Cardiac muscle cell (in vitro differentiated cells and primary cell): ENCODE measurements at regions not wholly inside any gene's neighbourhood (a gene's known extent, or its start where the extent isn't known, plus 50 kb on each side); places are given as distances from the start of the nearest gene placed in this dataset.

Experiments used
- DNase-seq, 2 donors: peaks; one replicate each; pipeline versions ENCODE4 v3.0.0 to v3.0.0-alpha.2; 2010 to 2017; ENCODE audit warnings: low read depth in 1 of 2, low spot score in 1 of 2
- H3K27ac ChIP-seq: fragments of 200-600 bp; sonication (generic); 2 replicates; pipeline ENCODE4 v1.5.1; 2016
- H3K27me3 ChIP-seq: fragments of 200-600 bp; sonication (generic); 2 replicates; pipeline ENCODE4 v1.6.0; 2016; ENCODE audit warnings: control low read depth
- H3K36me3 ChIP-seq: fragments of 200-600 bp; sonication (generic); 2 replicates; pipeline ENCODE4 v1.5.1; 2016; ENCODE audit warnings: control low read depth
- H3K4me1 ChIP-seq: fragments of 200-600 bp; sonication (generic); 2 replicates; pipeline ENCODE4 v1.8.1; 2017; ENCODE audit warnings: low read depth, mild to moderate bottlenecking, mixed run types
- H3K4me3 ChIP-seq: fragments of 200-600 bp; sonication (generic); 2 replicates; pipeline ENCODE4 v1.5.1; 2016; ENCODE audit warnings: mild to moderate bottlenecking
- H3K9me3 ChIP-seq: fragments of 200-600 bp; sonication (generic); 2 replicates; pipeline ENCODE4 v1.5.1; 2017; ENCODE audit warnings: low read depth, mild to moderate bottlenecking, control low read depth
- TF ChIP-seq, protein P1 (sequence below): IDR thresholded peaks from 2 replicates; pipeline ENCODE4 v1.5.1; 2012; ENCODE audit warnings: low read depth, mild to moderate bottlenecking, low read length

DNA sequence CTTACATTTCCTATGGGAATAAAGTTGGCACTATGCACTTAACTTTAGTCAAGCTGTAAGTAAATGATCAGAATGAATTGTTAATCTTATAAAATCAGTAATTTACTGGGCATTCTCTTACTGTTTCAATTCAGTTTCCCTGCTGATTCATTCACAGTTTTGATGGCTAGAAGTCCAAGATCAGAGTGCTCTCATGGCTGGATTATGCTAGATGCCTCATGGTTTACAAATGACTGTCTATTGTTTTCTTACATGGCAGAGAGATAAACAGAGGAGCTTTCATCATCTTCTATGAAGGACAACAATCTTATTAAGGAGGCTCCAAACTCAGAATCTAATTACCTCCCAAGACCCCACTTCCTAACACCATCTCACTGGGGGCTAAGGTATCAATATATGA, 135.1 kb upstream of the CARD18 start:
- Histone ChIP-seq H3K4me3 (no peak overlapping the region), H3K36me3 (no peaks in the 10 kb centered on the region), H3K4me1 (peaks cover 9% of the 10 kb centered on the region), H3K9me3 (no peaks in the 10 kb centered on the region), H3K27me3 (no peaks in the 10 kb centered on the region), H3K27ac (no peak overlapping the region)
- TF ChIP-seq, protein P1, sequence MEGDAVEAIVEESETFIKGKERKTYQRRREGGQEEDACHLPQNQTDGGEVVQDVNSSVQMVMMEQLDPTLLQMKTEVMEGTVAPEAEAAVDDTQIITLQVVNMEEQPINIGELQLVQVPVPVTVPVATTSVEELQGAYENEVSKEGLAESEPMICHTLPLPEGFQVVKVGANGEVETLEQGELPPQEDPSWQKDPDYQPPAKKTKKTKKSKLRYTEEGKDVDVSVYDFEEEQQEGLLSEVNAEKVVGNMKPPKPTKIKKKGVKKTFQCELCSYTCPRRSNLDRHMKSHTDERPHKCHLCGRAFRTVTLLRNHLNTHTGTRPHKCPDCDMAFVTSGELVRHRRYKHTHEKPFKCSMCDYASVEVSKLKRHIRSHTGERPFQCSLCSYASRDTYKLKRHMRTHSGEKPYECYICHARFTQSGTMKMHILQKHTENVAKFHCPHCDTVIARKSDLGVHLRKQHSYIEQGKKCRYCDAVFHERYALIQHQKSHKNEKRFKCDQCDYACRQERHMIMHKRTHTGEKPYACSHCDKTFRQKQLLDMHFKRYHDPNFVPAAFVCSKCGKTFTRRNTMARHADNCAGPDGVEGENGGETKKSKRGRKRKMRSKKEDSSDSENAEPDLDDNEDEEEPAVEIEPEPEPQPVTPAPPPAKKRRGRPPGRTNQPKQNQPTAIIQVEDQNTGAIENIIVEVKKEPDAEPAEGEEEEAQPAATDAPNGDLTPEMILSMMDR: no peak
- no peak for DNase-seq

DNA sequence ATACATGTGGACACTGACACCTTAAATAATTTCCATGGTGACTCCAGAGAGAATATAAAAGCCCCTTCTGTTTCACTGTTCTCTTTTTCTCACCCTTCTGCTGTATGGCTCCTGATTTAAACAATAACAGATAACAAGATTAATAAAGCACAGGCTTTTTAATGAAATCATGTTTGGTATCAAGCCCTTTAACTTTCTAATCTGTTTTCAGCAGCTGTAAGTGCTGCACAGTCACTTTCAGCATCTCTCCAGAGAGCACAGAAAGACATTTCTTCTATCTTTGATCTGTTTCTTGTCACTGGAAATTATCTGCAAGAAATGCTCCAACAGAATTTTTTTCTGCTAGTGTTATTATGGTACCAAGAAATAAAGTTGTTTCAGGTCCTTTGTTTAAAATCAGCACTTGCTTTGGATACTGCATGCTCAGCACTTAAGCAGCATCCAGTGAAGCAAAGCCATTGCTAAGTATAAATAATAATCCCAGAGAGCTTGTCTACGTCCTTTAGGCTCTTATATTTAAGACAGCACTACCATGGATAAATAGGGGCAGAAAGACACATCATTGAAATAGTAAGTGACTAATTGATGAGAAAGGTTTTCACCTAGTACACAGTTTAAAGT, 134.2 kb upstream of the CARD18 start:
- TF ChIP-seq, protein P1: no peak
- no peak overlapping the region for H3K4me3 ChIP-seq
- H3K4me1 ChIP-seq: peaks cover 15% of the 10 kb centered on the region
- H3K9me3 ChIP-seq: no peaks in the 10 kb centered on the region
- H3K27me3 ChIP-seq: no peaks in the 10 kb centered on the region
- peak overlapping the region; percentile 1 for H3K27ac ChIP-seq
- no peak for DNase-seq
- H3K36me3 ChIP-seq: no peaks in the 10 kb centered on the region

DNA sequence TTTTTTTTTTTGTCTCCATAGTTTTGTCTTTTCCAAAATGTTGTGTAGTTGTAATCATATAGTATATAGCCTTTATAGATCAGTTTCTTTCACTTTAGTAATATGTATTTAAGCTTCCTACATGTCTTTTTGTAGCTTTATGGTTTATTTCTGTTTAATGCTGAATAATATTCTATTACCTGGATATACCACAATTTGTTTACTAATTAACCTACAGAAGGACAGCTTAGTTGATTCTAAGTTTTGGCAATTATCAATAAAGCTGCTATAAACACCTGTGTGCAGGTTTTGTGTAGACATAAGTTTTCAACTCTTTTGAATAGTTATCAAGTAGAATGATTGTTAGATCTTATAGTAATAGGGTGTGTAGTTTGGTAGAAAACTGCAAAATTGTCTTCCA, 130.3 kb upstream of the CARD18 start:
- Histone ChIP-seq H3K4me3 (no peak overlapping the region), H3K9me3 (no peaks in the 10 kb centered on the region), H3K36me3 (no peaks in the 10 kb centered on the region), H3K27me3 (no peaks in the 10 kb centered on the region), H3K4me1 (peaks cover 24% of the 10 kb centered on the region), H3K27ac (no peak overlapping the region)
- no peak for DNase-seq
- TF ChIP-seq, protein P1: no peak

DNA sequence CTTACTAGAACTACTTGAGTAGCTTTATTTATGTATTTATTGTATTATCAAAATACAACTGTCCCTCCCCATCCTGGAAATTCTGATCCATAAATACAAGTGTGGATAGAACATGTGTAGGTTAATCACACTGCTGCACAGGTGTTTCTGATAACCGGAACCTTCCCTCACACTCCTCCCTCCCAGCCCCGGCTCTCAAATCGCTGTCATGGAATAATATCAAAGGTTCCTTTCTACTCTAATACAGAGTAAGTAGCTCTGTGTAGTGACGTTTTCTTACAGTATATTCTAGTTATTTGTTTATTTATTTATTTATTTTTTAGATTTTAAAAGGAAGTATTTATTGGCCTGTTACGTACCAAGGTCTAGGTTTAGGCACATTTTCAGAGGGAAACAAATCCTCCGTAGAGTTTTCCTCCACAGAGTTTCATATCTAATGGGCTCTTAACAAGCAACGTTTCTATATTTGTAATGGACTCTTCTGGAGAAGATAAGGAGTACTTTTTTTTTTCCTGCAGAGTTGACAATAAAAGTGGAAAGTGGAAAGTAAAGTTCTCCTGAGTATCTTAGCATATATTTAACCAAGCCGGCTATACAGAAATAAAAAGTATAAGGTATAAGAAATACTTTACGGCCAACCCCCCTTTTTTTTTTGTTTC, 129.0 kb upstream of the CARD18 start:
- Histone ChIP-seq H3K36me3 (no peaks in the 10 kb centered on the region), H3K27me3 (no peaks in the 10 kb centered on the region), H3K4me3 (no peak overlapping the region), H3K27ac (peak overlapping the region; percentile 76), H3K9me3 (no peaks in the 10 kb centered on the region), H3K4me1 (peaks cover 15% of the 10 kb centered on the region)
- TF ChIP-seq, protein P1: no peak
- peak in 1 of 2 donors; percentile 2 for DNase-seq

DNA sequence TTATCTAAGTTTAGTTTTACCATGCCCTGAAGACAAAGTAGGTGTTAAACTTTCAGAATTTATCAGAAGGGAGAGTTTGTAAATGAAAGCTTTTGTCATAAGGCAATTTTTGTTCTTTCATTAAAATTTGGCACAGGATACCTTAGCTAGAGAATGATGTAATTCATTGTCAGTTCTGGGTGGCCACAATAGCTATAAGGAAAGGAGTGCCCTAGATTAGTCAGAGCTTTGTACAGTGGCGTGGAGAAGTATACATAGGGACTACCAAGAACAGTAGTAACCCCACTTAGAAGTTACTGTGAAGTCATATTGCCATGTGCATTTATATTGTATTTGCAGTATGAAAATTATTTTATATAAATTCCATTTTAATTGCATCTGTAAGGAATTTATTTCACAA, 126.3 kb upstream of the CARD18 start:
- TF ChIP-seq, protein P1: no peak
- H3K4me3 ChIP-seq: no peak overlapping the region
- no peaks in the 10 kb centered on the region for H3K9me3 ChIP-seq
- DNase-seq: peak in 1 of 2 donors; percentile 55
- H3K27me3 ChIP-seq: no peaks in the 10 kb centered on the region
- no peaks in the 10 kb centered on the region for H3K36me3 ChIP-seq
- peaks cover 14% of the 10 kb centered on the region for H3K4me1 ChIP-seq
- H3K27ac ChIP-seq: no peak overlapping the region
